ENCODE measurements at regions not wholly inside any gene's neighbourhood (a gene's known extent, or its start where the extent isn't known, plus 50 kb on each side); places are given as distances from the start of the nearest gene placed in this dataset.

DNA sequence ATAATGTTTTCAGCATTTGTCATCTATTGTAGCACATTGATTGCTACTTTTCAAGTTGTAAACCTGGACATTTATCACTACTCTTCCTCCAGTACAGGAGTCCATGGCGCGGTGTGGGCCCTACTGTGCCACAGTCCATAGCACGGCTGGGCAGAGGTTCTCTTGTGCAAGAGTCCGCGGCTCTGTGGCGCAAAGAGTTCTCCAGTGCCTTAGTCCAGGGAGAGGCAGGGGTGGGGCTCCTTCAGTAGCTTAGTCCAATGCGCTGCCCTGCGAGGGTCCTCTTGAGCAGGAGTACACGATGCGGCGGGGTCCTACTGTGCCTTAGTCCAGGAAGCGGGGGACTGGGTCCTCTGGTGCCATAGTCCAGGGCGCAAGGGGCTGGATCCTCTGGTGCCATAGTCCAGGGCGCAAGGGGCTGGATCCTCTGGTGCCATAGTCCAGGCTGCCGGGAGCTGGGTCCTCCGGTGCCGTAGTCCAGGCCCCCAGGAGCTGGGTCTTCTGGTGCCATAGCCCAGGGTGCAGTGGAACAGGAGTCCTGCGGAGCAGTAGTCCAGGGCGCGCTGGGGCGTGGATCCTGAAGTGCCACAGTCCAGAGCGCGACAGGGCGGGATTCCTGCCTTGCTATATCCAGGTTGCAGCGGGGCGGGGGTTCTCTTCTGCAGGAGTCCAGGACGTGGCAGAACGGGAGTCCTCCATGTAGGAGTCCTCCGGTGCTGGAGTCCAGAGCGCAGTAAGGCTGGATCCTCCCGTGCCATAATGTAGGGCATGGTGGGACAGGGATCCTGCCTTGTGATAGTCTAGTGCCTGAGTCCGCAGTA lies 129.3 kb downstream of the CCDC74A start:
- TF ChIP-seq, protein P1, sequence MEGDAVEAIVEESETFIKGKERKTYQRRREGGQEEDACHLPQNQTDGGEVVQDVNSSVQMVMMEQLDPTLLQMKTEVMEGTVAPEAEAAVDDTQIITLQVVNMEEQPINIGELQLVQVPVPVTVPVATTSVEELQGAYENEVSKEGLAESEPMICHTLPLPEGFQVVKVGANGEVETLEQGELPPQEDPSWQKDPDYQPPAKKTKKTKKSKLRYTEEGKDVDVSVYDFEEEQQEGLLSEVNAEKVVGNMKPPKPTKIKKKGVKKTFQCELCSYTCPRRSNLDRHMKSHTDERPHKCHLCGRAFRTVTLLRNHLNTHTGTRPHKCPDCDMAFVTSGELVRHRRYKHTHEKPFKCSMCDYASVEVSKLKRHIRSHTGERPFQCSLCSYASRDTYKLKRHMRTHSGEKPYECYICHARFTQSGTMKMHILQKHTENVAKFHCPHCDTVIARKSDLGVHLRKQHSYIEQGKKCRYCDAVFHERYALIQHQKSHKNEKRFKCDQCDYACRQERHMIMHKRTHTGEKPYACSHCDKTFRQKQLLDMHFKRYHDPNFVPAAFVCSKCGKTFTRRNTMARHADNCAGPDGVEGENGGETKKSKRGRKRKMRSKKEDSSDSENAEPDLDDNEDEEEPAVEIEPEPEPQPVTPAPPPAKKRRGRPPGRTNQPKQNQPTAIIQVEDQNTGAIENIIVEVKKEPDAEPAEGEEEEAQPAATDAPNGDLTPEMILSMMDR (conservative IDR thresholded peaks at IDR 0.05 in 1 of 2, IDR thresholded peaks at IDR 0.05 in 1 of 2; ENCODE audit: low read depth in 1 of 2, low read length in 2 of 2), result no peak
- no peak for TF ChIP-seq EZH2 (IDR thresholded peaks at IDR 0.05; ENCODE audit: low read length, missing control alignments)

Data from fibroblast of lung (primary cell).